CD14-positive monocyte (primary cell): ENCODE measurements at regions not wholly inside any gene's neighbourhood (a gene's known extent, or its start where the extent isn't known, plus 50 kb on each side); places are given as distances from the start of the nearest gene placed in this dataset.

Source experiments
- DNase-seq, 3 donors: peaks; one replicate each; pipeline ENCODE4 v3.0.0-alpha.2; 2011 to 2022
- H2AFZ ChIP-seq: 2 replicates; pipeline ENCODE4 v1.6.0; 2012; ENCODE audit warnings: mild to moderate bottlenecking, low read depth, low read length, inconsistent platforms; ENCODE audit not compliant: insufficient read depth, poor library complexity, severe bottlenecking
- H3K27ac ChIP-seq, 2 donors: 1 replicate in 1 of 2; 2 replicates in 1 of 2; pipeline ENCODE4 v1.5.1; 2012 to 2013; ENCODE audit warnings: low read length in 2 of 2, control low read depth in 1 of 2, inconsistent platforms in 1 of 2, low read depth in 1 of 2, mild to moderate bottlenecking in 1 of 2
- H3K27me3 ChIP-seq, 2 donors: one replicate each; pipeline versions ENCODE4 v1.6.0 to v1.6.1; 2011 to 2013; ENCODE audit warnings: low read length in 2 of 2; ENCODE audit not compliant: control insufficient read depth in 2 of 2, insufficient read depth in 2 of 2
- H3K36me3 ChIP-seq, 2 donors: replicated peaks in 1 of 2; 1 replicate in 1 of 2; 2 replicates in 1 of 2; pipeline versions ENCODE4 v1.5.1 to v1.6.1; 2012 to 2013; ENCODE audit warnings: low read length in 2 of 2, control low read depth in 1 of 2, inconsistent platforms in 1 of 2, mild to moderate bottlenecking in 1 of 2; ENCODE audit not compliant: insufficient read depth in 2 of 2, control insufficient read depth in 1 of 2
- H3K4me1 ChIP-seq, 2 donors: 1 replicate in 1 of 2; 2 replicates in 1 of 2; pipeline versions ENCODE4 v1.5.1 to v1.6.1; 2012 to 2013; ENCODE audit warnings: low read length in 2 of 2, control low read depth in 1 of 2, inconsistent platforms in 1 of 2, mild to moderate bottlenecking in 1 of 2, moderate library complexity in 1 of 2; ENCODE audit not compliant: insufficient read depth in 2 of 2, control insufficient read depth in 1 of 2
- H3K4me2 ChIP-seq: replicated peaks from 2 replicates; pipeline ENCODE3; 2012; ENCODE audit warnings: low read length, moderate library complexity, mild to moderate bottlenecking; ENCODE audit not compliant: poor library complexity, severe bottlenecking; ENCODE audit errors: extremely low read depth
- H3K4me3 ChIP-seq, 3 experiments: fragments of 200-600 bp in 1 of 3; sonication (generic) in 1 of 3; replicated peaks in 1 of 3; 1 replicate in 2 of 3; 2 replicates in 1 of 3; pipeline ENCODE4 v1.5.1; 2011 to 2013; ENCODE audit warnings: low read length in 3 of 3, mild to moderate bottlenecking in 3 of 3, control low read depth in 2 of 3, low read depth in 2 of 3, inconsistent platforms in 1 of 3, moderate library complexity in 1 of 3
- H3K79me2 ChIP-seq: 2 replicates; pipeline ENCODE4 v1.6.0; 2012; ENCODE audit warnings: mild to moderate bottlenecking, control low read depth, inconsistent platforms, low read length, moderate library complexity; ENCODE audit not compliant: insufficient read depth
- H3K9ac ChIP-seq: 2 replicates; pipeline ENCODE4 v1.6.0; 2017; ENCODE audit warnings: low read length, mild to moderate bottlenecking; ENCODE audit not compliant: insufficient read depth, poor library complexity, severe bottlenecking
- H3K9me3 ChIP-seq, 2 donors: replicated peaks in 1 of 2; 1 replicate in 1 of 2; 2 replicates in 1 of 2; pipeline versions ENCODE4 v1.5.1 to v1.6.1; 2012 to 2013; ENCODE audit warnings: low read length in 2 of 2, control low read depth in 1 of 2; ENCODE audit not compliant: control insufficient read depth in 1 of 2, insufficient read depth in 1 of 2
- H4K20me1 ChIP-seq: 2 replicates; pipeline ENCODE4 v1.6.0; 2012; ENCODE audit warnings: mild to moderate bottlenecking, low read length, control low read depth, moderate library complexity; ENCODE audit not compliant: insufficient read depth
- H3K27ac Mint-ChIP-seq, 7 donors: one replicate each; pipeline ENCODE4 v1.8.0; 2020; ENCODE audit warnings: mild to moderate bottlenecking in 7 of 7, mixed read lengths in 7 of 7, moderate library complexity in 6 of 7, inconsistent platforms in 2 of 7
- H3K27me3 Mint-ChIP-seq, 3 donors: one replicate each; pipeline ENCODE4 v1.8.0; 2021 to 2022; ENCODE audit warnings: low read depth in 3 of 3, mild to moderate bottlenecking in 3 of 3, mixed read lengths in 3 of 3, moderate library complexity in 3 of 3, inconsistent platforms in 1 of 3
- H3K36me3 Mint-ChIP-seq, 2 donors: one replicate each; pipeline ENCODE4 v1.8.0; 2020; ENCODE audit warnings: mixed read lengths in 2 of 2, inconsistent platforms in 1 of 2, mild to moderate bottlenecking in 1 of 2
- H3K4me1 Mint-ChIP-seq: one replicate; pipeline ENCODE4 v1.8.0; 2020; ENCODE audit warnings: mild to moderate bottlenecking, mixed read lengths
- H3K4me3 Mint-ChIP-seq, 2 donors: one replicate each; pipeline ENCODE4 v1.8.0; 2020; ENCODE audit warnings: mild to moderate bottlenecking in 2 of 2, mixed read lengths in 2 of 2, moderate library complexity in 1 of 2
- H3K9me3 Mint-ChIP-seq, 7 donors: one replicate each; pipeline ENCODE4 v1.8.0; 2020 to 2022; ENCODE audit warnings: mixed read lengths in 7 of 7, mild to moderate bottlenecking in 6 of 7, moderate library complexity in 6 of 7, inconsistent platforms in 2 of 7
- CTCF ChIP-seq: fragments of 200-600 bp; IDR thresholded peaks from one replicate; pipeline ENCODE4 v1.8.0; 2022; ENCODE audit warnings: antibody characterized with exemption, mild to moderate bottlenecking
- WGBS: methylation state at CpG from one replicate; pipeline ENCODE4 v1.1.5; 2013; ENCODE audit warnings: missing lambda C conversion rate; ENCODE audit not compliant: insufficient coverage; 5-methylcytosine and 5-hydroxymethylcytosine counted together
- intact Hi-C, 2 donors: fragments of 100-400 bp; cut with micrococcal nuclease; formaldehyde crosslinking; loops; one replicate each; pipeline versions ENCODE4 v1.15.0 to v1.15.1; 2023

DNA sequence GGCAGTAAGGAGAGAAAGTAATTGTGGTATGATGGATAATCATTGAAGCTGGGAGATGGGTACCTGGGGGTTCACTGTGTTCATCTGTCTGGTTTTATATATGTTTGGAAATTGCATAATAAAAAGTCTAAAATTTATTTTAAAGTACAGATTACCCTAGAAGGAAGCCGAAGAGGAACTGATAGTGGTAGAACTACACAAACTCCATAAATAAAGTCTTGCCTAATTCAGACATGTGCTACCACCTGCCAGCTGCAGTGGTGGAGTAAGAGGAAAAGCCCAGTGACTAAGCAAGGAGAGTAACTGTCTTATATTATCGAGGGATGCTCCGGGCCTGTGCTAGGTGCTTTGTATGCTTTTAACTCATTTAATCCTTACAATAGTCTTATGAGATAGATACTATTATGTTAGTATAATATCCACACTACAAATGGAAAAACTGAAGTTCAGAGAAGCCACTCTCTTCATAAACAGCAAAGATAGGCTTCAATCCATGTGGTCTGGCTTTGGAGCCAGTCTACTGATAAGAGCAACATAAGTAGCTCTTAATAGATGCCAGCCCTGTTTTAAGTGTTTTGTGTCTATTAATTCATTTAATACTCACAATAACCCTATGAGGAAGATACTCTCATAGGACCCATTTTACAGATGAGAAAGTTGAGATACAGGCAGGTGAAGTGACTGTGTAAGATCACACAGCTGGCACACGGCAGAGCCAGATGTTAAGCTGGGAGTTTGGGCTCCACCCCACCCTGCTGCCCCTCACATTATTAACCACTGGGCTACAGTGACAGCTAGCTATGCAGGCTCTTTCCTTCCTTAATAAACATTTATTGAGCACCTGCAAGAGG, 56.8 kb upstream of the HNRNPU start:
- H3K9ac ChIP-seq = no peak overlapping the region
- Mint-ChIP-seq H3K27me3 (no peaks in the 10 kb centered on the region), H3K4me3 (peak overlapping the region; percentile 40 to 79), H3K9me3 (peaks cover 0 to 3% (median 0%) of the 10 kb centered on the region in 7 donors), H3K4me1 (peaks cover 30% of the 10 kb centered on the region), H3K27ac (peak overlapping the region; percentile 48 to 89 (median 78)), H3K36me3 (no peaks in the 10 kb centered on the region)
- H3K9me3 ChIP-seq = no peaks in the 10 kb centered on the region
- intact Hi-C loops = loop anchor here (5.0 to 10.0 kb wide), 2 partner anchors 36 to 56 kb away; partner anchors contain the start of gene HNRNPU (in 1 of the 2)
- no peaks in the 10 kb centered on the region for H3K36me3 ChIP-seq
- H3K79me2 ChIP-seq = no peaks in the 10 kb centered on the region
- no peak overlapping the region for H2AFZ ChIP-seq
- peak; percentile 60 to 79 (median 75) for DNase-seq
- H4K20me1 ChIP-seq = no peaks in the 10 kb centered on the region
- peak overlapping the region; percentile 66 for H3K4me2 ChIP-seq
- H3K27ac ChIP-seq = peak overlapping the region in 1 of 2 donors; percentile 59
- peak overlapping the region; percentile 16 to 65 (median 40) for H3K4me3 ChIP-seq
- no peaks in the 10 kb centered on the region for H3K27me3 ChIP-seq
- H3K4me1 ChIP-seq = peaks cover 29 to 39% of the 10 kb centered on the region in 2 donors
- TF ChIP-seq CTCF = no peak
- WGBS = 17% methylated on average over 1 of the region's 4 CpGs

DNA sequence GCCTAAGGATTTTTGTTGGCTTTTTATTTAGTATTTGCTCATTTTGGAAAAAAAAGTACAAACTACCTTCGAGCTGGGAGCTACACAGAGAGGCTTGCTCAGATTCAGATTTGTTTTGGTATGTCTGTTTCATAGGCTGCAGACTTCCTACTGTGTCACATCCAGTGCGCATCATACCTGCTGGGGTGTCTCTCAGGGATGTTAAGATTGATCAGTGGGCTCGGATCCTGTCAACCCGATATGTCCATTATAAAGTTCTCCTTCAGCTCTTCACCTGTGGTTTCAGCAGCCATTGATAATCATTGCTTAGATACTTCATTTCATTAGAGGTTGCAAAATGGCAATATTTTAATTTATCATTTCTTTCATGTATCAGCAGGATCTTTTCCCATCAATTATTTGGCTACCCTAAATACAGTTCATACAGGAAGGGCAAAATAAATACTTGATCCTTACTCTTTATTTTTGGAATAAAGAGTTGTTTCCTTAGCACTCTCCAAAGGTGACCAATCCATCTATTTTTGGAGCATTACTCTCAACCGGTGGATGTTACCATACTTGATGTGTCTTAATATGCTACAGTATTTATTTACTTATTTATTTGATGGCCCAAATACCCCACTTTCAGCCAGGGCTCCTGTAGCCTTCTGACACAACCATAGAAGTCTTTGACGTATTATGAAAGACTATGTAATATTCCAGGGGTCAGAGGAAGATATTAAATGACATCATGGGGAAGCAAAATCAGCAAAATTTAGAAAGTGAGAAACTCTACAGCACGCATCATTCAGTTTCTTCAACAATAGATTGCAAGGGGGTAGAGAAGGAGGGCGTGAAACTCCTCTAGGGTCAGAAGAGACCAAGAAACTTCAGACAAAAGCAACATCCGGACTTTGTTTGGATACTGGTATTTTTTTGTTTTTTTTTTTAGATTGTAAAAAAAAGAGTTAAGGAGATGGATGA, 55.3 kb upstream of the HNRNPU start:
- H3K9ac ChIP-seq = peak overlapping the region; percentile 62
- H3K9me3 Mint-ChIP-seq = peaks cover 0 to 3% (median 0%) of the 10 kb centered on the region in 7 donors
- TF ChIP-seq CTCF = no peak
- WGBS = 25% methylated on average over 1 of the region's 9 CpGs
- H2AFZ ChIP-seq = peak overlapping the region; percentile 86
- peaks cover 29 to 39% of the 10 kb centered on the region in 2 donors for H3K4me1 ChIP-seq
- H4K20me1 ChIP-seq = no peaks in the 10 kb centered on the region
- no peaks in the 10 kb centered on the region for H3K36me3 Mint-ChIP-seq
- H3K27ac ChIP-seq = no peak overlapping the region
- H3K79me2 ChIP-seq = no peaks in the 10 kb centered on the region
- intact Hi-C loops = loop anchor here (5.0 to 10.0 kb wide), 4 partner anchors 38 to 55 kb away; partner anchors contain the start of gene HNRNPU (in 1 of the 2)
- H3K27me3 Mint-ChIP-seq = no peaks in the 10 kb centered on the region
- peak overlapping the region; percentile 77 for H3K4me2 ChIP-seq
- no peaks in the 10 kb centered on the region for H3K36me3 ChIP-seq
- H3K27me3 ChIP-seq = no peaks in the 10 kb centered on the region
- H3K27ac Mint-ChIP-seq = peak overlapping the region in 4 of 7 donors; percentile 9 to 83 (median 46)
- H3K4me1 Mint-ChIP-seq = peaks cover 29% of the 10 kb centered on the region
- H3K4me3 Mint-ChIP-seq = peak overlapping the region; percentile 87 to 93
- peak overlapping the region; percentile 51 to 77 (median 72) for H3K4me3 ChIP-seq
- H3K9me3 ChIP-seq = no peaks in the 10 kb centered on the region
- no peak for DNase-seq
